Panc1 (cell line): ENCODE measurements at regions not wholly inside any gene's neighbourhood (a gene's known extent, or its start where the extent isn't known, plus 50 kb on each side); places are given as distances from the start of the nearest gene placed in this dataset.

Source experiments
- ATAC-seq: fragments of 200-7000 bp; cut with Tn5 transposase; 2 replicates; pipeline ENCODE4 v1.9.1; 2020; ENCODE audit warnings: mild to moderate bottlenecking, moderate library complexity
- BruUV-seq: library from RNA; stranded (reverse); fragments of 400-500 nt; replicated peaks from 2 replicates; lab custom pipeline; 2021; lab: Mats Ljungman, UMichigan
- CTCF ChIA-PET: fragments of 300-600 bp; sonication (Branson Sonifier 250); formaldehyde crosslinking; loops from one replicate; lab custom pipeline; 2022; ENCODE audit warnings: antibody characterized with exemption; lab: Charles Lee
- POLR2A ChIA-PET: fragments of 300-600 bp; sonication (Branson Sonifier 250); formaldehyde crosslinking; loops from one replicate; lab custom pipeline; 2022; ENCODE audit warnings: antibody characterized with exemption; lab: Charles Lee
- DNase-seq: peaks from one replicate; pipeline ENCODE4 v3.0.0-alpha.2; 2010; ENCODE audit warnings: low read depth, low spot score
- H3K27ac ChIP-seq: 2 replicates; pipeline ENCODE4 v1.5.1; 2011; ENCODE audit warnings: mild to moderate bottlenecking, low read length, inconsistent platforms
- H3K27me3 ChIP-seq: fragments of 200-500 bp; sonication (Bioruptor generic); 2 replicates; pipeline ENCODE4 v1.6.0; 2014; ENCODE audit warnings: low read length, inconsistent platforms; ENCODE audit not compliant: control insufficient read depth, insufficient read depth
- H3K36me3 ChIP-seq: fragments of 200-500 bp; sonication (Bioruptor generic); 2 replicates; pipeline ENCODE4 v1.5.1; 2014; ENCODE audit warnings: inconsistent platforms, mild to moderate bottlenecking, low read length, moderate library complexity; ENCODE audit not compliant: control insufficient read depth, insufficient read depth
- H3K4me1 ChIP-seq: 2 replicates; pipeline ENCODE4 v1.5.1; 2011; ENCODE audit warnings: inconsistent platforms, mild to moderate bottlenecking, low read length, moderate library complexity; ENCODE audit not compliant: control insufficient read depth, insufficient read depth
- H3K4me3 ChIP-seq, 2 experiments: 2 replicates each; pipeline ENCODE4 v1.5.1; 2011 to 2012; ENCODE audit warnings: low read depth in 2 of 2, low read length in 2 of 2, mild to moderate bottlenecking in 2 of 2, inconsistent platforms in 1 of 2, moderate library complexity in 1 of 2
- H3K9me3 ChIP-seq: fragments of 200-500 bp; sonication (Bioruptor generic); 2 replicates; pipeline ENCODE4 v1.5.1; 2014; ENCODE audit warnings: low read depth, mild to moderate bottlenecking, inconsistent platforms, low read length, moderate library complexity; ENCODE audit not compliant: control insufficient read depth, insufficient read depth
- CTCF ChIP-seq: fragments of 450-650 bp; IDR thresholded peaks from 2 replicates; pipeline ENCODE4 v1.5.1; 2017; ENCODE audit warnings: mild to moderate bottlenecking
- POLR2AphosphoS5 ChIP-seq: IDR thresholded peaks from 2 replicates; pipeline ENCODE4 v1.6.1; 2012; ENCODE audit warnings: mild to moderate bottlenecking, low read depth, low read length, moderate library complexity
- REST ChIP-seq, 2 experiments: IDR thresholded peaks; 2 replicates each; pipeline ENCODE4 v1.6.1; 2011 to 2012; ENCODE audit warnings: low read depth in 2 of 2, control low read depth in 1 of 2, low read length in 1 of 2, mild to moderate bottlenecking in 1 of 2, moderate library complexity in 1 of 2; ENCODE audit not compliant: insufficient read depth in 1 of 2
- SIN3A ChIP-seq: IDR thresholded peaks from 2 replicates; pipeline ENCODE4 v1.6.1; 2012; ENCODE audit warnings: low read depth, mild to moderate bottlenecking, low read length, moderate library complexity, borderline replicate concordance; ENCODE audit not compliant: insufficient read depth
- TCF7L2 ChIP-seq: IDR thresholded peaks from 2 replicates; pipeline ENCODE4 v1.6.1; 2011; ENCODE audit warnings: mild to moderate bottlenecking, low read depth, low read length, inconsistent platforms
- in situ Hi-C: cut with HindIII; loops from 2 replicates; pipeline ENCODE4 v1.10.0; 2016; ENCODE audit warnings: low sequenced_read_pairs, low pct_unique_long_range_greater_than_20kb
- intact Hi-C: fragments of 100-400 bp; cut with micrococcal nuclease; formaldehyde crosslinking; loops from one replicate; pipeline ENCODE4 v1.10.0; 2022; ENCODE audit not compliant: unreplicated experiment

- H3K36me3 ChIP-seq = no peaks in the 10 kb centered on the region
- no peak overlapping the region for H3K27ac ChIP-seq
- no peak overlapping the region for H3K4me3 ChIP-seq
- POLR2A ChIA-PET = no interaction called here
- intact Hi-C loops (no loop called here), in situ Hi-C loops (no loop called here)
- H3K4me1 ChIP-seq = no peaks in the 10 kb centered on the region; the same call in 1 of the 2 replicates
- no TSS peak for BruUV-seq
- DNase-seq = no peak
- peaks cover 13% of the 10 kb centered on the region for H3K27me3 ChIP-seq
- no peak for TF ChIP-seq TCF7L2
- no peak for TF ChIP-seq POLR2AphosphoS5
- TF ChIP-seq CTCF = no peak
- no peak for TF ChIP-seq SIN3A
- no peak for TF ChIP-seq REST (IDR thresholded peaks at IDR 0.05; ENCODE audit: insufficient read depth in 1 of 2, low read depth in 2 of 2, low read length in 1 of 2)
- no peak for ATAC-seq
- CTCF ChIA-PET = no interaction called here
- no peaks in the 10 kb centered on the region for H3K9me3 ChIP-seq
Measured at GRCh38 chr15:88752501-88752900, 50.7 kb upstream of the ACAN start.

- ChIA-PET CTCF (no interaction called here), POLR2A (no interaction called here)
- BruUV-seq = no TSS peak
- peaks cover 13% of the 10 kb centered on the region for H3K27me3 ChIP-seq
- TF ChIP-seq REST (IDR thresholded peaks at IDR 0.05; ENCODE audit: insufficient read depth in 1 of 2, low read depth in 2 of 2, low read length in 1 of 2) (no peak), TCF7L2 (no peak), POLR2AphosphoS5 (no peak)
- in situ Hi-C loops (no loop called here), intact Hi-C loops (no loop called here)
- H3K9me3 ChIP-seq = no peaks in the 10 kb centered on the region
- no peak overlapping the region for H3K27ac ChIP-seq
- ATAC-seq (no peak), DNase-seq (no peak)
- H3K36me3 ChIP-seq = no peaks in the 10 kb centered on the region
- no peak overlapping the region for H3K4me3 ChIP-seq
- no peaks in the 10 kb centered on the region; the same call in 1 of the 2 replicates for H3K4me1 ChIP-seq
Measured at GRCh38 chr15:88752951-88753350, 50.3 kb upstream of the ACAN start.
